HG02763 (cell line): ENCODE measurements at regions not wholly inside any gene's neighbourhood (a gene's known extent, or its start where the extent isn't known, plus 50 kb on each side); places are given as distances from the start of the nearest gene placed in this dataset.
"Not testable (repeated sequence)": the region's sequence is repeated elsewhere in the genome, so short reads cannot be mapped to it uniquely, and the experiment has no call there.

Source experiments
- ATAC-seq: cut with Tn5 transposase; IDR thresholded peaks from one replicate; pipeline ENCODE4 v1.9.1; 2021; ENCODE audit warnings: mild to moderate bottlenecking, moderate library complexity; ENCODE audit not compliant: unreplicated experiment

DNA sequence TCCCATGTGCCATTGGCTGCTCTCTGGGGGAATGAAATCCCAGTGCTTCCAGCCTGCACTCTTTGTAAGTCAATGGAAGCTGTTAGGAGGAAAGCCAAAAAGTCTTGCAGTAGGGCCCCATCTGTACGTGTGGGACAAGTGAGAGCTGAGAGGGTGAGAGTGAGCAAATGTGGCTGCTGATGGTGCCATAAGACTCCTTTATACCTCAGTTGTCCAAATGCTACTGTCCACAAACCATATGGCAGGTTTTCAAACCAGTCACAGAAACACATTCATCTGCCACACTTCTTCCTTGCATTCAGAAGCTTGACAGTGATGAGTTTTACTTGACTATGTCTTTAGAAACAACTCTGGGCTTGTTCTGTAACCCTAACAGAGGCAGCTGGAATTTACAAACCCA is 543.8 kb downstream of the CSNK1G3 start:
- no peak for ATAC-seq

DNA sequence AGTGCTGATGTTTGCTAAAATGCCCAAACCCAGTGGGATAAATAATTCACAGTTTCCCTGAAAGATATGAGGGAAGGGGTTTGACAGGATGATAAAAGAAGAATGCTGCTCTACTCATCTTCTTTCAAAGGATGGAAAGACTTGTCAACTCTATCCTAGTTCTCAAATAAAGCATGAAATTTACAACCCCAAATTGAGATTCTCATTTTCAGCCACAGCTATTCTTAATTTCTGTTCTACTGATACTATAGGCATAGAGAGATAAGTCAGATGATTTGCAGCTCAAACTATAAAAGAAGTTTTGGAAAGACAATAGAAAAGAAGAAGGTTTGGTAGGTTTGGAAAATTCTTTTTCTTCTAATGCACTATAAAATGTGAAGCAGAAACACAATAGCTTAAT is 542.6 kb downstream of the CSNK1G3 start:
- no peak for ATAC-seq

DNA sequence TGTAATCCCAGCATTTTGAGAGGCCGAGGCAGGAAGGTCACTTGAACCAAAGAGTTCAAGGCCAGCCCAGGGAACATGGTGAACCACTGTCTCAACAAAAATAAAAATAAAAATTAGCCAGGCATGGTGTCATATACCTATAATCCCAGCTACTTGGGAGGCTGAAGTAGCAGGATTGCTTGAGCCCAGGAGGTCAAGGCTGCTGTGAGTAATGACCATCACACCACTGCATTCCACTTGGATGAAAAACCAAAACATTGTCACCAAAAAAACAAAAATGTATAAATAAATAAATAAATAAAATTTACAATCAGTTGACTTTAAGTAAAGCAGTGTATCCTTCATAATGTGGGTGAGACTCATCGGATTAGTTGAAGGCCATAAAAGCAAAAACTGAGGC is 541.4 kb downstream of the CSNK1G3 start:
- no peak for ATAC-seq

DNA sequence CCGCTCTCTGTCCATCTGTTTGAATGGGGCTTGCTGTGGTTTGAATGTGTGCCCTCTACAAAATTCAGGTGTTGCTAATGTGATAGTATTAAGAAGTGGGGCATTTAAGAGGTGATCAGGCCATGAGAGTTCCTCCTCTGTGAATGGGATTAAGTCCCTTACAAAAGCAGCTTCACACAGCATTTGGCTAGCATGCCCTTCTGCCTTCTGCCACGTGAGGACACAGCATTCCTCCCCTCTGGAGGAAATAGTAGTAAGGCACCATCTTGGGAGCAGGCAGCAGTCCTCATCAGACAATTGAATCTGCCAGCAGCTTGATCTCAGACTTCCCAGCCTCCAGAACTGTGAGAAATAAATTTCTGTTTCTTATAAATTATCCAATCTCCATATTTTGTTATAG is 540.2 kb downstream of the CSNK1G3 start:
- no peak for ATAC-seq

DNA sequence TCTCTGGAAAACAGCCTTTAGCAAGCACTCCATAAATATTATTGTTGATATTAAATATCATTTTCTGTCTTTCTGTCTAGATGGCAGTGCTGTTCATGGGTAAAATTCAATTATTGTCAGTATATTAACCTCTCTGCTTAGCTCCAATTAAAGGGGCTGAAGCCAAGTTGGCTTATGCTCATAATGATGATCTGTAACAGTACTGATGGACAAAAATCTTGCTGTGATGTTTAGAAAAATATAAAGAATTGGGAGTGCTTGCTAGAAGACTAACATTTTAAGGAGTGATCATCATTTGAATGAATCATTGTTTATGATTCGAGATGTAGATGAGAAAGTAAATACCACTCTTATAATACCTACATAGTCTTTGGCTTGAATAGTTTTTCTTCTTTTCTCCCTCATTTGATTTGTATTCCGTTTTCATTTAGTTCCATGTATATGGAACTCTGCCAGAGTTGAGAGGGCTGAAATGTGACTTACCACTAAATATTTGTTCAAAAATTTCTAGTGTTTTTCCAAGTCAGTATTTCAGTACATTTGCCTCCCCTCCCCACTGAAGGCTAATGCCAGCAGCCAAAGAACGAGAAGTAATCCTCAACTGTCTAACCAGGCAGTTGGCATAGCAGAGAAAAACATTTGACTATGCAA is 538.3 kb downstream of the CSNK1G3 start:
- no peak for ATAC-seq

DNA sequence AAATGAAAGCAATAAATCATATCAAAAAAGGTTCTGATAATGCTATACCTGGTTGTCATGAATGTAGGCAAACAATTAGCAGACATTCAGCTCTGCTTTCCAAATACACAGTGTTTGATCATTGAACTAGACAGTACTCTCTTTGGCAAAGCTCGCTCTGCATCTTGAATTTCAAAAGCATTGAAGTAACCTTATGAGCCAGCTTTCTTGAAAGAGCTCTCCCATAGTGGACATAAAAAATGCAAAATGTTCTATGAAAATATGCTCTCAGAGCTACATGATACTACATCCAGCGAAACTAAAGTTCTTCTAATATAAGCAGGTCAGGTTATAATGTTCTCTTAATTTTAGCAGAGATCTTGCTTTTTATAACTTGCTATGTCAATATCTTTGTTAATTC is 533.4 kb downstream of the CSNK1G3 start:
- ATAC-seq, result no peak

DNA sequence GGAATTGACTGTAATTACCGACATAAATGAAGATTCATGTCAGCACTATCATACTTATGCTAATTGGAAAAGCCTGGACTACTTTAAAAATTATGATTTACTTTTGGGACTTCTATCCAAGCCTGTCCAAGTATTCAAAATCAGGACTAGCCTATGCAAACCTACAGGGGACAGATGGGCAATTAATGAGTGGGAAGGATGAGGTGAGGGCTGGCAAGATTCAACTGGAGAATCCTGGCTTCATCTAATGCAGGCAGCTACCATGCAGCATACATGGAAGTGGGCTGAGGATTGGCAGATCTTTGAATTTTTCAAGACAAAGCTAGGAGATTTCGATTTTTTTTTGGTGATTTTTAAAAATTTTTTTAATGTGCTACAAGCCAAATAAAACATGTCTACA is 532.6 kb downstream of the CSNK1G3 start:
- no peak for ATAC-seq

DNA sequence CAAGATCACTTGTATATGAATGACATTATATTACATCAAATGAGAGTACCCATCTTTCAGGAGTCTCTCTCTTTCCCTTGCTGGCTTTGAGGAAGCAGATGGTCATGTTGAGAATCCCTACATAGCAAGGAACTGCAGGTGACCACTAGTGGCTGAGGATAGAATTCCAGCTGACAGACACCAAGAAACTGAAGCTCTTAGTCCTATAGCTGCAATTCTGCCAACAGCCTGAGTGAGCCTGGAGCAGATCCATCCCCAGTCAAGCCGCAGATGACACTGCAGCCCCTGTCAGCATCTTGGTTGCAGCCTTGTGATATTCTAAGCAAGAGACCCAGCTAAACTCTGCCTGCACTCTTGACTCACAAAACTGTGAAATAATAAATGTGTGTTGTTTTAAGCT is 531.5 kb downstream of the CSNK1G3 start:
- ATAC-seq, result no peak

DNA sequence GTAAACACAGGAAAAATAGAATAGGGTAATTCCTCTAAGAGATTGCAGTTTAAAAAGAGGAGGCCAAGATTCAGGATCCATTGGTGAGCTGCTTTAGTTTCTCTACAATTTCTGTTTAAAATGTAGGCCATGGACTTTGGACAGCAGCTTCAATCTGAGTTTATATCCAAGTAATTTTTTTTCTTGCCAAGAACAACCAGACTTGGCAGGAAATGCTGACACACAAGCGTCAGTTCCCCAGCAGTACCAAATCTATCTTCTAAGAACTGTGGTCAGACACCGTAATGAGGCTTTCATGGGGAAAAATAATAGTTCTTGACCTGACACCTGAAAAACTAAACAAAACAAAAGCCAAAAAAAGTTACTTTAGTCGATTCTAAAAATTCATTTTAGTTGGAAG is 528.8 kb downstream of the CSNK1G3 start:
- no peak for ATAC-seq

DNA sequence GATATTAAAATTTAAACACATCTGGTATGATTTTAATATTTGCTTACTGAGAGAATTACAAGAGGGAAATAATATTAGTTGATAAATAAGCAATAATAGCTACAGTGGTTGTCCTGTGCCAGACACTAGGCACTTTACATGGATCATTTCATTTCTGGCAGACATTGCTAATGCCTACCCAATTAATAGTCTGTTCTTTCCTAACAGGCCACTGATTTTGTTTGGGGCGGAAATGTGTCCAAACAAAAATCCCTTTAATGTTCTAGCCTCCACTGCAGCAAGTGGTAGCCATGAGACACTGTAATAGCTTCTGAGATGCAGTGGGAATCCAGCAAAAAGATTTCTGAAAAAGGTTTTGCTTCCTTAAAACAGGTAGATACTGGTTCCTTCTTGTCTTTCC is 527.4 kb downstream of the CSNK1G3 start:
- ATAC-seq, result no peak

DNA sequence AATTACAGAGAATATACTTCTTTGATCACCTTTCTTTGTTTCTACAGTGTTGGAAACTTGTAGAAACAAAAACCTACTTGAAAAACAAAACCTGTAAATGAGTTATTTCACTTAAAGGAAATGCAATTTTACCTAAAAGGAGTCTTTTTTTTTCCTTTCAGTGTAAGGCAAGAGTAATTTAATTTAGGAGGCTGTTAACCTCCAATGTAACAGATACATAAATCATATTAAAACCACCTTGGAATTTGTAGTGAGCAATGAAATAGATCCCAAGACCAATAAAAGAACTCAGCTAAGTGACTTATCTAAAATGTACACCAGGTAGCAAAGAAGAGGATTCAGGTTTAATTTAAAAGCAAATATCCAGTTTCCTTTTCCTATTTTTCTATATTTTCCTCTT is 524.8 kb downstream of the CSNK1G3 start:
- ATAC-seq, result no peak

DNA sequence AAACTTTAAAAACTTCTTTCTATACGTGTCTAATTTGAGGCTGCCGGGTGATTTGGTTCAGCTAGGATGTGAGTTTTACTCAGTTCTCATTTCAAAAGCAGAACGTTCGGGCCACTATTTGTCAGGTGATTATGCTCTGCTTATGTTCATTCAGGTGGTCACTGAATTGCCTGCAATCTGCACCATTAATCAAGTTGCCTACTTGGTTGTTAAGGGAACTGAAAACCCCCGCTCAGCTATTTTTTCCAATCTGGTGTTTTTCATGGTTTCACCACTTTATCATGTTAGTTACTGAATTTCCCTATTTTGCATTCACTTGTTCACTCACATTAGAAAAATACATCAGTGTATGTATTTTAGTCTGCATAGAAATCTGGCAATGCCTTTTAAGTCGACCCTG is 523.0 kb downstream of the CSNK1G3 start:
- peak; percentile 98 for ATAC-seq

DNA sequence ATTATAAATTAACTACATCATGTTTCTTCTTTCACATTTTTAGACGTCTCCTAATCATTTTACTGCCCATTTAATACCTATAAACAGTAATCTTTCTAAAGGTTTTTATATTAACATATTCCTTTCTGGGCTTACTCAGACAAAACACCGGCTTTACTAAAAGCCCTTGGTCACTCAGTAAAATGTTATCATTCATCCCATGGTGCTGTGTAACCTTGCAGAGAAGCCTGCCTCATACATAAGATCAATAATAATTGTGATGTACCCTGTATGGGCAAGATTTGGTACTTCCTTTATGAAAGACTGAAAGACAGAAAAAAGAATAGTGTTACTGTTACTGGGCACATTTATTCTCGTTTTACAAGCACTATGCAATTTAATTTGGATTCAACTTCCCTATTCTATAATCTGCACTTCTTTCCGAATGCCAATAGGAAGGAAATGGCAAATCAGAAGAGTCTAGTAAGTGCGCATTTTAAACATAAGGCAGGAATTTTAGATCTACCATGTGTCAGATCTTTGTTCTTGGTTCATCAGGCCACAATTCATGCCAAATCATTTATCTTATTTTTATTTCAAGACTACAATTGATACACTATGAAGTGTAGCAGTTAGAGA is 522.2 kb downstream of the CSNK1G3 start:
- no peak for ATAC-seq

DNA sequence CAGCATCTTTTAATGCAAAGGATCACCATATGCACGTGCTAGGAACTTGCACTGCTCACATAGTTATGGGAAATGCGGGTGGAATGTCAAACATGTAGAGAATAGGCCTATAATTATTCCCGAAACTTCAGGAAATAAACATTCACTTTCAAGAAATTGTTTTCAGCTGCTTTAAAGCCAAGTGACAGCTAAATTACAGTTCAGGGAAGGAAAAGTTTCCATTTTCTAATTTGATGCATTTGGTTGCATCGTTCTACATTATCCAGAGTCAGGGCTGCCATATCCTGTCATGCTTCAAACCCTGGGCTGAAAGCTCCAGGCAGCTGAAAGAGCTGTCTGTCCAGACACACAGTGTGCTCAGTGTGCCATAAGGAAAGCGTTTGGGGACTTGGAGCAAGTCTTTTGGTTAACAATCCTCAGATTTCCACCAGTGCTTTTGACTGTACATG is 518.1 kb downstream of the CSNK1G3 start:
- ATAC-seq, result no peak

DNA sequence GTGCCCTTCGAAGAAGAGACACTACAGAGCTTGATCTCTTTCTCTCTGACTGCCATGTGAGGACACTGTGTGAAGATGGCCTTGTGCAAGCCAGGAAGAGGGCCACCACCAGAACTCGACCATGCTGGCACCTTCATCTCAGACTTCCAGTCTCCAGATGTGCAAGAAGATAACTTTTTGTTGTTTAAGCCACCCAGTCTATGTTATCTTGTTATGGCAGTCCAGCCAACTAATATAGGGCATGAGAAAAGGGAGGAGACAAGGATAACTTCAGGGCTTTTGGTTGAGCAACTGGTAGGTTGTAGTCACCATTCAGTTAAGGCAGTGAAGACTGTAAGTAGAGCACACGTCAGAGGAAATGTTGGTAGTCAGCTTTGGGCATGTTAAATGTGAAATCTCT is 515.5 kb downstream of the CSNK1G3 start:
- ATAC-seq, result no peak

DNA sequence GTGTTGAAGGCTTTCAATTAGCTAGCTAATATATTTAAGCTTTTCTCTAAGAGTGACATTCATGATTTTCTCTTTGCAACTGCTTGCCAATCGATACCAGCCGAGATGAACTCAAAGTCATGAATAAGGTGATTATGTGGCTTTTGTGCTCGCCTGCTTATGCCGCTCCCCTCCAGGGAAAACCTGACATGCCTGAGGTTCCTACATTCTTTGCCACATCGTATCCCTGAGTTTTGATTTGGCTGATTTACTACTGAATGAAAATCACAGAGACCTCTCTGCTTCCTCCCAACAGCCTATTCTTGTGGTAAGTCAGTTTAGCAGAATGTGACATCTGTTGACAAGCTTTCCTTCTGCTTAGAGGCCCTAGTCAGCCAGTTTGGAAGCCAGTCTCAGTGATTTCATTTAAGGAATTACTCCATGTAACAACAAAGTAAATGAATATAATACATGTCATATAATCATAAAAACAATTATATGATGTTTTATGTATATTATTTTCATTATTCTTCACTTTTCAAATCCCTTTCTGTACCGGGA is 513.4 kb downstream of the CSNK1G3 start:
- no peak for ATAC-seq

DNA sequence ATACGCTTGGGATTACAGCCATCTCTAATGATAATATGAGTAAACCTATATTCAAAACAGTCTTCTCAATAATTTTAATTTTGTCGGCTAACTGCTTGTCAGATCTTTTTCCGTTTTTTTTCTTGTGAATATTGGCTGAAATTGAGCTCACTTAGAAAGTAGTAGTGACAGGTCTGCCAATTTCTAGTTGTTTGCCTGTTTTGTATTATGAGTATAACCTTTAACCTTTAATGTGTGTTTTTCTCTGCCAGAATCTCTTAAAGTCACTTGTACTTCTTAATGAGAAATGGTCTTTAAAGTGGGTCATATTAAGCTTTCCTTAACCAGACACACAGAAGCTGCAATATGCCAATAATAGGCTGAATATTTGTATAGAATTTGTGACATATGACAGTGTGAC is 511.0 kb downstream of the CSNK1G3 start:
- ATAC-seq, result no peak

DNA sequence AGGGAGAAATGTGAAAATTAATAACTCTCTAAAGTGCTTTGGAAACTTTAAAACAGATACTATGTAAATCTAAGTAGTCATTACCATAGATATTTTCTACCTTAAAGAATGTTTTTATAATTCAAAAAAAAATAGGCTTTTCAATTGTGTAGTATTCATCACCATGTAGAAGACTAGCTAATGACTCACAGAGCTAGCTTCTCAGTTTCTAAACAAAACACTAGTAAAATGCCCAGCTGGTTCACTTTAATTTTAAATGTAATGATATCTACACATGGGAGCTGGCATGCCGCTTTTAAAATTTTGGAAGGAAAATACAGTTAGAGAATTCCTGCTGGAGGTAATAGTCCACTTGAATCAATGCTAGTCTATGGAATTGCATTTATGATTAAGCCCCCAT is 509.8 kb downstream of the CSNK1G3 start:
- no peak for ATAC-seq

DNA sequence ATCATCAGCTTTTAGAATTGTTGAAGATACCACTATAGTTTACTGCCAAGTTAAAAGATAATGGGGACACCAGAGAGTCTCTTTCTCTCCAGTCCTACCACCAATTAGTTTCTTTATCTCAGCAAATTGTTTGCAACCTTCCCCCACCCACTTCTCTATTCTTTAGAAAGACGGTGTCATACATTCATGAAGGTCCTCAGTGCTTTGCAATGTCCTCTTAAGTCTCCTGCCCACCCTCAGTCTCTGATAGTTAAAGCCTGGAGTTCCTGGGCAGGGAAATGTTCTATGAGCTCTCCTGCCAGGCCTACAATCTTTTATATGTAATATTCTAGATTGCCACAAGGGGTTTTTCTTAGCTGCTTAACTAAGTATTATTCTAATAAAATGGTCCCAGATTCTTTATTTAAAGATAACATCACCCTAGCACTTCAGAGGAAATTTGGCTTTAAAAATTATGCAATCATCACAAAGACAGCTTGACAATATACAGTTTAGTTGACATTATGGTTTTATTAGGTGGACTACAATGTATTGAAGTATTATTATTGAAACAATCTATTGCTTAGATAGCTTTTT is 509.2 kb downstream of the CSNK1G3 start:
- ATAC-seq, result no peak

DNA sequence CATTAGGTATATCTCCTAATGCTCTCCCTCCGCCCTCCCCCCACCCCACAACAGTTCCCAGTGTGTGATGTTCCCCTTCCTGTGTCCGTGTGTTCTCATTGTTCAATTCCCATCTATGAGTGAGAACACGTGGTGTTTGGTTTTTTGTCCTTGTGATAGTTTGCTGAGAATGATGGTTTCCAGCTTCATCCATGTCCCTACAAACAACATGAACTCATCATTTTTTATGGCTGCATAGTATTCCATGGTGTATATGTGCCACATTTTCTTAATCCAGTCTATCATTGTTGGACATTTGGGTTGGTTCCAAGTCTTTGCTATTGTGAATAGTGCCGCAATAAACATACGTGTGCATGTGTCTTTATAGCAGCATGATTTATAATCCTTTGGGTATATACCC is 505.3 kb downstream of the CSNK1G3 start:
- ATAC-seq, result not testable (repeated sequence)

DNA sequence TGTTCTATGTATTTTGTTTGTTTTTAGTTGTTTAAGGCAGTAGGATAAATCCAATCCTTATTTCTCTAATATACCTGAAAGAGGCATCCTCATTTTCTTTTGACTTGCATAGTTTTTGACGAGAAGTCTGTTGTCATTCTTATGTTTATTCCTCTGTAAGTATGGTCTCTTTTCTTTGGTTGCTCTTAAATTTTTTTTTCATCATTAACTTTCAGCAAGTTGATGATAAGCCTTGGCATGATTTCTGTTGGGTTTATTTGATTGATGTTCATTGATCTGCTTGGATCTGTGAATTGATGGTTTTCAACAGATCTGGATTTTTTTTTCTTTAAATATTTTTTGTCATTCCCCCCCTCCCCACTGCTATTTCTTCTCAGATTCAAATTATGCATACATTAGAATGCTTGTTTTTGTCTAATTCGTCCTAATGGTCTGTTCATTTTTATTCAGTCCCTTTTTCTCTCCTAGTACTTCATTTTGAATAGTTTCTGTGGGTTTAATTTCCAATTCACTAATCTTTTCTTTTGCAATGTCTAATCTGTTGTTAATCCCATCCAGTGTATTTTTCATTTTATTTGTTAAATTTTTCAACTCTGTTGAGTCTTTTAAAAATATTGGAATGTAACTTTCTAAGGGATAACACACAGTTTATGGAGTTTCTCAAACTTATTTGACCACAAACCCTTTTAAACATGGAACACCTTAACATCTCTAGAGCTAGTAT is 495.9 kb downstream of the CSNK1G3 start:
- no peak for ATAC-seq
